ENCODE measurements at regions not wholly inside any gene's neighbourhood (a gene's known extent, or its start where the extent isn't known, plus 50 kb on each side); places are given as distances from the start of the nearest gene placed in this dataset.

DNA sequence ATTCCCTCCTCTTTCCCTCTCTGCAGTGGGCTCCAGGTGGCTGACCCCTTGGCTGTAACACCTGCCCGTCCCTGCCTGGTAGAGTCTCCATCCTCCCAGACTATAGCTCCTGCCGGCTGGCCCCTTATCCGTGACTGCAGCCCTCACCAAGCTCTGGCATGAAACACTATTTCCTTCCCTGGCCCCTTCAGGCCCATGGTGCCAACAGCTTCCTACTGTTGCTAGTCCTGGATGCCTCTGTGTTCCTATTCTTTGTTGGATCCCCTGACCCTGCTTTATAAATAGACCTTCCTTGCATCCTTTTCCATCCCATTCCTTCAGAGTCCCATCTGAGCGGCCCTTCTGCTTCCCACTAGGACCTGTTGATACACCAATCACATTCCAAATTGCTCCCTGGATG lies 195.0 kb downstream of the ZNF326 start:
- DNase-seq, result no peak

DNA sequence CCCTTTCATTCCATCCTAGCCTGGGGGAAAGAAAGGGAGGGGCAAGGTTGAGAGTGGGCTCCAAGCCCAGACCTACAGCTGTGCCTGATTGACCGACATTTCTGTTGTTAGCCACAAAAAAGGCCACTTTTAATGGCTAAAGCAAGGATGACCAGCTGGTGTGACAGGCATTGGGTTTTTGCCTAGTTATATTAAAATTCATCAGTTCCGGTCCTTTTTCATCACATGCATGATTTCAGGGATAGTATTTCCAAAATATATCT lies 192.3 kb downstream of the ZNF326 start:
- DNase-seq, result no peak

DNA sequence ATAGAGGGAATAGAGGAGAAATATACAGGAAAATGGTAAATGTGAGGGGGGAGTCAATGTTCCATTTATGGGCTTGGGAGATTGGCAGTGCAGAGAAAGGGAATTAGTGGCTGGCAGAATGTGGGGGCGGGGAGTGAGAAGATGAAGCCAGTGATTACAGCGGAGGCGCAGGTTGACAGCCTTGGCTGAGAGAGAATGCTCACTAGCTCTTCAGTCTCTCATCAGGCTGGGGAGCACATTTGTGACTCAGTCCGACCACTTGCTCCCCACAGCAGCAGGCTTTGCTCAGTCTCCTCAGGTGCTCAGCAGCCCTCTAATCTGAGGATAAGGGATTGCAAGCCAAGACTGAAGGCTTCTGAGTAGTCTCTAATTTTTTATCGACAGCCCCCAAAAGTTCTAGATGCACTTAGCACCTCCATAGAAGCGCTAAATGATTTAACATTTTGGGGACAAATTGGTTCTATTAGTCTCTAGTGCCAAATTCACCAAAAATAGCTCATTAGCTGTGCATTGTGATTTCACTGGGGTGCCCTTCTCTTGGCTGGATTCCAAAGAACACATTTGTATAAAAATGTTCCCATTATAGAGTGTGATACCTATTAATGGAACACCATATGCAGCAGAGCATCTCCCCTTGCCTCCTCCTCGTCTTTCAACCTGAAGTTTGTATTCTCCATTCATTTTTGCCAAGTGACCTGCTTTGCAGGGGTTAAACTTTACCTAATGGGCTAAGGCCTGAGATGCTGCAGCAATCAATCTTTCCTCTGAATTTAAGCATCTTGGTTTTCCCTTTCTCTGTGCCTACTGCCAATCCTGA lies 191.8 kb downstream of the ZNF326 start:
- no peak for DNase-seq

DNA sequence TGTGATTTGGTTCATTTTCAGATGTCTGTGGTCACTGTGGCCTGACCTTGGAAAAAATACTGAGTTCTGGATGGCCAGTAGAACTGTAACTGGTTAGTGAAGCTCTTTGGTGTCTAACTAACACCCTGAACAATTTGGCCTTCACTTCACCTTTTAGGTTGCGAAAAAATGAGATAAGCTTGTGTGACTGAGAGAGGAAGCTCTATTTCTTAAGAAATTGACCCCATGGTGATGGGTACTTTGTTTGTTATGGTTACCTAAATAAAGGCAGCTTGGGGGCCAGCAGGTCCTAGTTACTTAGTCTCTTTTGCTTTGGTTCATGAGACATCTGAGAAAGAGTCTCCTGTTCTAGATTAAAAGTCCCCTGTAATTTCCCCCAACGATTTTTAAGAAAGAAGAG lies 181.6 kb downstream of the ZNF326 start:
- DNase-seq, result no peak

DNA sequence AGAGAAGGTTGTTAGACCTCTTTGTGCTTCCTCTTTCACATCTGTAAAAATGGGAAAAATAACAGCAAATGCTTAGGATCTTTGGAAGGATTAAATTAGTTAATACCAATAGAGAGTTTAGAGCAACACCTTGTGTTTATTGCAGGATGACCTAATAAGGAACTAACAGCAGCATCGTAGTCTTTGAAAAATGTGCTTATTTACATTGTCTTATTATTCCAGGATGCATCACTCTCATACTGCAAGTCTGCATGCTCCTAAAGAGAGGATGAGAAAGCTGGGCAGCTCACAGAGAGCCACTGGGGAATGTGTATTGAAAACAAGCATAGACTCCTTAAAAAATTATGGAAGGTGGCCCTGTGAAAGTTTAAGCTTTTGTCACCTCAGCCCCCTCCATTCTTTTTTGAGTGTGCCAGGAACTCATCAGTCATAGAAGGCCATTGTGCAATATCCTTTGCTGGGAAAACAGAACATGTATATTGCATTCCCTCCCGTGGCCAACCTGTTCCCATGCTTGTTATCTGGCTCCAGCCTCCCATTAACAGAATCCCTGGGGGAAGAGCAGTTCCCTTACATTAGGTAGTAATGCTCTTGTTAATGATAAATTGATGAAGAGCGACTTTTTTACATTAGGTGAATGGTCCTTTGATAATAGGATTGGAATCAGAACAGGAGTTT lies 180.7 kb downstream of the ZNF326 start:
- DNase-seq, result no peak

DNA sequence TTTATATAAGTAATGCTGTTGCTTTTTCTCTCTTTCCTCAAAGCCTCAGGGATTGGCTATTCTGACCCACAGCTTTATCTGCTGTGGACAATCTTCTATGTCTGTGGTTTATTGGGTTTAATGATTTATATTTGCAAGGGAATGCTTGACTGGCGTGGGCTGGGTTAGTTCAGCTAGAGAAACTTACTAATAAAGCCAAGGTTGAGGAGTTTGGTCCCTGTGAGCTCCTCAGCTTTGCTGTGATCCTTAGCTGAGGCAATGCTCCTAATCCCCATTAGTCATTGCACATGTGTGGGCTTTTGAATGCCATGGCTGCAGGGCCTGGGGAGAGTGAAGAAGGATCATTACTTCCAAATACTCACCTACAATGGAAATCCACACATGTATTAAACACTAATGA lies 179.3 kb downstream of the ZNF326 start:
- DNase-seq, result no peak

DNA sequence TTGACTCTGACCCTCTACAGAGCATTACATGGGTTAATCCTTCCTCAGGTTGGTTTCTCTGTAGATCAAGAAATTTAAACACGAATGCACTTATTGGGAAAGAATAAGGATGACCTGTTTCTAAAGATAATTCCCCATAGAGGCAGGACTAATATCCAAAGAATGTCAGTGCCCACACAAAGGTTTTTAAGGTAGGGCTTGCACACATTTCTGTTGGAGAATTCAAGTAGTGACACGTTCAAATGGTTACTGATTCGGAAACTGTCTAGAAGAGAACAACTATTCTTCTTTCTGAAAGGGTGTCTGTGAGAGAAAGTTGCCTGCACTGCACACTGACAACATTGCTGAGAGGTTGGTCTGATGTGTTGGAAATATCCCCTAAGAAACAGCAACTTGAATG lies 167.3 kb downstream of the ZNF326 start:
- DNase-seq, result no peak

DNA sequence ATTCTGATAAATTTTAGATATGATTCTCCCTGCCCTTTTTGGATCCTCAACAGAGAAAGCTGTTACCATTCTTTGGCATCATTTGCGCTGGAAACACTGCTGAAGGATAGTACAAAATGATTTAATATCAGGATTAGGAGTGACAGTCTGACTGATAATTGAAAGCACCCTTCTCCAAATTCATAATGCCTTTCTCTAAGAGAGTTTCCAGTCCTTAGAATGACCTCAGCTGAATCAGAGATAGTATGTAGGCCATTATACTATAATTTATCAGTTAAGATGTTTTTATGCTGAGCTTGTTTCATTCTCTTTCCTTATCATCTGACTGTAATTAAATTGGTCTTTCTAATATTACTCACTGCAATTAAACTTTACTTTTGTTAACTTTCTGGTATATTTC lies 166.7 kb downstream of the ZNF326 start:
- no peak for DNase-seq

DNA sequence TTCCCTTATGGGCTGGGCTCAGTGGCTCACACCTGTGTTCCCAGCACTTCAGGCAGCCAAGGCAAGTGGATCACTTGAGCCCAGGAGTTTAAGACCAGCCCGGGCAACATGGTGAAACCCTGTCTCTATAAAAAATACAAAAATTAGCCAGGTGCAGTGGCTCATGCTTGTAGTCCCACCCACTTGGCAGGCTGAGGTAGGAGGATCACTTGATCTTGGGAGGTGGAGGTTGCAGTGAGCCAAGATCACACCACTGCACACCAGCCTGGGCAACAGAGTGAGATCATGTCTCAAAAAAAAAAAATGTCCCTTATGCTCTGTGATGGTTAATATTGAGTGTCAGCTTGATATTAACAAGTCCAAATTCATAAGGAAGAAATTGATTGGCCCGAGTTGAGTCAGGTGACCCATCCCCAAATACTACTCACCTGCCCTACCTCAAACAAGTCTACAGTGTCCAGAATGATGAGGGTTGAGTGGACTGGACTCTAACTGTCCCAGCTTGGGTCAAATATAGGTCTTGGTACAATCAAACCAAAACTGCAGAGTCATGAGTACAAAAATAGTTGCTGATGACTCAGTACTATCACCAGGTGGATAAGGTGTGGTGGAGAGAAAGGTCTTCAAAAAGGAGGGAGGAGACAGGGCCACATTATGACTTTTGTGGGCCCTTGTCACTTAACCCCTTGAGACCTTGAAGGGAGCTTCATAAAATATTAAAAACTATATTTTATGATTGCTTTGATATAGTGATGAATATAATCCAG lies 161.0 kb downstream of the ZNF326 start:
- no peak for DNase-seq

DNA sequence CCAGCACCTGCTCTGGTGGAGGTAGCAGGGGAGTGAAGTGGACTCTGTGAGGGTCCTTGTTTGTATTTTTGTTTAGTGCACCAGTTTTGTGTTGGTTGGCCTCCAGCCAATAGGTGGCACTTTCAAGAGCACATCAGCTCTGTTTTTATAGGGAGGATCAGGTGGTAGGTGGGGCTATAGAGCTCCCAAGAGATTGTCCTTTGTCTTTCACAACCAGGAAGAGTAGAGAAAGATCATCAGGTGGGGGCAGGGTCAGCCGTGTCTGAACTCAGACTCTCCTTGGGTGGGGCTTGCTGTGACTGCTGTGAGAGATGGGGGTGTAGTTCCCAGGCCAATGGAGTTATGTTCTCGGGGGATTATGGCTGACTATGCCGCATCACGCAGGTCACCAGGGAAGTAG lies 159.8 kb downstream of the ZNF326 start:
- DNase-seq, result no peak

DNA sequence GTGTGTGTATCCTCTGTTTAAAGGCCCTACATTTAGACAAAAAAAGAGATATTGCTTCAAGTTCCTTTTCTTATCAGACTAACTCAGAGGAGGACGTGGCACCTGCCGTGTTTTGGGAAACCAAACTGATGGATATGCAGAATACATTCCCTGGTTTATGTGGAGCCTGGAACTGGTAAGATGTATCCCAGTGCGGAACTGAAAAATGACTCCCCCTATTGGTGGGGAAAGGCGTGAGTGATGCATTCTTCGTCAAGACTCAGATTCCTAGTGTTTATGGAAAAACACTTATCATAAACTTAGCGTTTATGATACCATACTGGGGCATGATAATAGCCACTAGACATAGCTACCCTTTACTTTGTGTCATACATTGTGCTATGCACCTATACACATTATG lies 154.2 kb downstream of the ZNF326 start:
- no peak for DNase-seq

DNA sequence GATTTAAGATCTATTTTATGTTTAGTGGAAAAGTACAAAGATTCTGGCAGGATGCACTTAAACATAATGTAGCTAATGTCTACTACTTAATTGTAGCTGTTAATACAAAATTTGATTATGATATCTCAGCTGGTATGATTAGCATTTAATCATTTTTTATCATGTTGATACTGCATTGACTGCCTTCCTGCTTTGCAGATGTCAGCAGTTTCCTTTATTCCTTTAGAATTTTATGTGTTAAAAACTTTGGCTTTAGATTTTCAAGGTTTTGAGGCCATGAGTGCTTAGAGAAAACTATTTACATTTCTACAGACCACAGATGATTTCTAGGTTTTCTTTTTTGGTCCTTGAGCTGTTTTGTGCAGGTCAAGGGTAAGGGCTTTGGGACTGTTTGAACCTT lies 152.2 kb downstream of the ZNF326 start:
- no peak for DNase-seq

DNA sequence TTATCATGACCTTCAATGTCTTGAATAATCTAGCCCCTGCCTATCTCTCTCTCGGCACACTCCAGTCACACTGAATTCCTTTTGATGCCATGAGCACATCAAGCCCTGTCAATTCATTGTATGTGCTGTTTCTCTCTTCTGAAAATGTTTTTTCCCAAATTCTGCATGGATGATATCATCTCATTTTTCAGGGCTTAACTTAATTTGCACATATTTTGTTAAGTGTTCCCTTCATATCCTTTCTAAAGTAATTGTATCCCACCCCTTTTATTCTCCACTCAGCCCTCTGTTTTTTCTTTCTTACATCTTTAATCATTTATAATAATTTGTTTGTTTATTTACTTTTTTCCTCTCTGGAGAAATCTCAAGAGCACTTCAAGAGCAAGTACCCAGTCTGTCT lies 149.9 kb downstream of the ZNF326 start:
- DNase-seq, result no peak

DNA sequence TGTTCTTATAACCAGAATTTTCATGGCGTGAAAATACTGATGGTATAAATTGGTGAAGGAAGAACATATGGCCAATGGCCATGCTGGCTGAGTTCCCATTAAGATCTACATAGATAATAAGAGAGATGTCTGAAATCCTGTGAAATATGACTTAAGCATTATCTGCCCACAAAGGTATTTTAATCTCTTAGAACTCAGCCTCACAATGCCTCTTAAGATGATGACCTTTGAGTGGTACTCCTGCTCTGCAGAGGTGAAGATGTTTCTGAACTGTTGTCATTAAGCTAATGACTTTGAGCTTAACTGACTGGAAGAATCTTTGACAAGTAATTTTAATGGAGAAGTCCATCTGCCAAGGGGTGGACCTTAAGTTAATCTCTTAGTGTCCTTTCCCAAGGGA lies 148.7 kb downstream of the ZNF326 start:
- no peak for DNase-seq

DNA sequence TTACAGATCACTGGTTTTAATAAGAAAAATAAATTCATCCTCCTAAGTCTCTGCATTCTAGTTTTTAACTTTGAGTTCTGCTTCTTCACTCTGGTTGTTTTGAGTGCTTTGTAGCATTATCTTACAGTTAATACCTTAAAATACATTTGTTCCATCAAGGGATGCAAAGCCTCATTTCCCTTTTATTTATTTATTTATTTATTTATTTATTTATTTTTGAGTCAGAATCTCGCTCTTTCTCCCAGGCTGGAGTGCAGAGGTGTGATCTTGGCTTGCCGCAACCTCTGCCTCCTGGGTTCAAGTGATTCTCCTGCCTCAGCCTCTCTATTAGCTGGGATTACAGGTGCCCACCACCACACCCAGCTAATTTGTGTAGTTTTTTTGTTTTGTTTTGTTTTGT lies 147.8 kb downstream of the ZNF326 start:
- DNase-seq, result no peak

DNA sequence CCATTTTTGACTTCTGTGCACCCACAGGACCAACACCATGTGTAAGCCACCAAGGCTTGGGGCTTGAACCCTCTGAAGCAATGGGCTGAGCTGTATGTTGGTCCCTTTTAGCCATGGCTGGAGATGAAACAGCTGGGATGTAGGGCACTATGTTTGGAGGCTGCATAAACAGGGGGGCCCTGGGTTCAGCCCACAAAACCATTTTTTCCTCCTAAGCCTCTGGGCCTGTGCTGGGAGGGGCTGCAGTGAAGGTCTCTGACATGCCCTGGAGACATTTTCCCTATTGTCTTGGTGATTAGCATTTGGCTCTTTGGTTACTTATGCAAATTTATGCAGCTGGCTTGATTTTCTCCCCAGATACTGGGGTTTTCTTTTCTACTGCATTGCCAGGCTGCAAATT lies 144.9 kb downstream of the ZNF326 start:
- no peak for DNase-seq

DNA sequence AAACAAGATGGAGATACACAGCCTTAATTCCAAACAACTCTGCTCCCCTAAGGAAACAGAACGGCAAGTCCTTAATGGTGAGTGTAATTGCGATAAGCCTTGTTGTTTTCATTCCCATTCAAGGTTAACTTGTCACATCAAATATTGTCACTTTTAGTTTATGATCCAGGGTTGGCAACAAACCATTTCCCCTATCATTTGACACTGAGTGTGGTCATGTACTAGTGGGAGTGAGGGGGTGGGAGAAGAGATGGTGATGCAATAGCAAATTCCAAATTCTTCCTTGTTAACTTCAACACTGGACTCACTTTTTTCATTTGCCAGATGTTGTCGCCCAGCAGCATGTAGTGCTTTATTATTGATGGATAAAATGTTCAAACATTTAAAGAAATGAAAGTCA lies 140.4 kb downstream of the ZNF326 start:
- DNase-seq, result no peak

DNA sequence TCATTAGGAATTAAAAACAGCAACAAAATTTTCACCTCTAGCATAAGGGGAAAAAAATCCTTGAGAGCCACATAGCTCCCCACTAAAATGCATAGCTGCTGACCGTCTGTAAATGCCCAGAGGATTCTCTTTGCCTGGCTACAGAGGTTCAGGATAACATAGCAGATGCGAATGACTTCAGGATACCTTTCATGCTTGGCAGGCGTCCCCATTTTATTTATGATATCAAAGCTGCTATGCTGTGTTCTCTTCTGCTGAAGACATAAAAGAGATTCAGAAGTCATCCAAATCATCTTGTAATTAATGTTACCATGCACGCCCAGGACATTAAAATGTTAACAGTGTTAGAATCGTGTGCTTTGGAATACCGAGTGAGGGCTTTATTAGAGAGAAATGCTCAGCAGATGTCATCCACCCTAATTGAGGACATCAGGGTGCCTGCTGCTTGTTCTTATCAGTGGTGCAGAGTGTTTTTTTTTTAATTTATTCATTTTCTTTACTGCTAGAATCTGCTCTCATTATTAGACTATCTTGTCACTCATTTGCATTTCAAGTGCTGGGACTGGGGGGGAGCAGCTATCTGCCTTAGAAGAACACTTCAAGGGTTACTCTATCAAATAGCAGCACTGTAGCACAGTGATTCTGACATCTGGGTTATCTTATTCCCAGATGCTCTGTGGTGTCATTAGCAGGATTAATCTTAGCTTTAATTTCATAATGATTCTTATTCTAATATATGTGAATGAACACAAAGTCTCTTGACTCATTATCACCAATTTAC lies 139.5 kb downstream of the ZNF326 start:
- DNase-seq, result no peak

DNA sequence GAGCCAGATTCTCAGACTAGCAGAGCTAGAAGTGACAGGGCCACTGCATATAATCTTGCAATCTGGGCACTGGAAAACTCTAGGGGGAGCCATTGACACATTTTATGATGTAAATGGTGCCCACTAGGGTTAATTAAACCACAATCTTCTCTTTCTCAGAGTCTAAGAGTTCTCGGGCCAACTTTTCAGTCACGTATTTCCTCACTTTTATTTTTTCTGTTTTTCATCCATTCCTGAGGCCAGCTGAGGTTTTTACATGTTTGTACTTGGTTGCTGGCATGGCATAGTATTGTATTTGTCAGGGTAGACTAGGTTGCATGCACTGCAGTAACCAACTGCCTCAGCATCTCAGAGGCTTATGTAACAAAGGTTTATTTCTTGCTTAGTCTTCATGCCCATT lies 138.2 kb downstream of the ZNF326 start:
- no peak for DNase-seq

DNA sequence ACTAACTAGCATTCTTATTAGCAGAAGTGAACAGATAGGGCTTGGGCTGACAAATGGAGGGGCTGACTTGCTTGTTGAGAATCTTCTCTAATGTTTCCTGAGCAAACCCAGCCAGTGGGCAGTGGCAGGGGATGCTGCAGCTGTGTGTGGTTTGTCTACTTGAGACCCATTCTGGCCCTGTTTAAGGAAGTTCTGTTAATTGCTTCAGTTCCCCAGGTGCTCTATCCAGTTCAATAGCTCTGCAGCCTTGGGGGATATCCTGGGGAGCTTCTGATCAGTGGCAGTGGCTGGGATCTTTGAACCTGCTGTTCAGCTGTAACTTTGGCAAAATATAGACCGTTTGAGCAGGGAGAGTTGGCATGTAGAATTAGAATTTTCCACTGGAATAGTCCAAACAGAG lies 137.4 kb downstream of the ZNF326 start:
- no peak for DNase-seq

DNA sequence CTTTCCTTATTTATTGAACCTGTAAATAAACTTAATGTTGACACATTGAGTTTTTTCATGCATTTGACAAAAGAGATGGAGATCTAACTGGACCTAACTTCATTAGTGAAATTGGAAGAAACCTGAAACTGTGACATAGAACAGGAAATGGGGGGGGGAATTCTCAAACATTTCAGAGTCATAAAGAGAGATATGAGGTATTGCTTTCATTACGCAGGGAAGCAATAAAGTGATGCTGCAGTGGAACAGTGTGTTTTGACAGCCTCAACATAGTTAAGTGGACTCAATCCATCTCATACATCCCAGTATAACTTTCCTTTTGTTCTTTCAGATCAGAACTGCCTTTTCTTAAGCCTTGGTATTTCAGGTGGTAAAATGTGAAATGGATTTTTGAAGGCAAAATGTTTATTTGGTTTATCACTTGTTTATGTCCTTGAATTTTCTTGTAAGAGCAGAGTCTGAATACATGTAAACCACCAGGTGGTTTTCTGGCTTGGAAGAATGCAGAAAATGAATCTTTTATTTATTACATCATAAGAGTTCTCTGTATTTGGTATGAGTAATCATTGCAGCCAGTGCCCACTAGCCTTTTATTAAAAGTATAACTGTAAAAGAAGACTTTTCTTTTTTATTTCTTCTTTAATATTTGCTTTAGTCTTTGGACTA lies 132.5 kb downstream of the ZNF326 start:
- no peak for DNase-seq

DNA sequence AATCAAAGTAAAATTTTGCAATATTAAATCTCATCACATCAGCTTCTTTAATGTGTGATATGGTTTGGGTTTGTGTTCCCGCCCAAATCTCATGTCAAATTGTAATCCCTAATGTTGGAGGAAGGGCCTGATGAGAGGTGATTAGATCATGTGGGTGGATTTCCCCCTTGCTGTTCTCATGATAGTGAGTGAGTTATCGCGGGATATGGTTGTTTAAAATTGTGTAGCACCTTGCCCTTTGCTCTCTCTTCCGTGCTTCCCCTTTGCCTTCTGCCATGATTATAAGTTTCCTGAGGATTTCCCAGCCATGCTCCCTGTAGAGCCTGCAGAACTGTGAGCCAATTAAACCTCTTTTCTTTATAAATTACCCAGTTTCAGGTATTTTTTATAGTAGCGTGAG lies 131.9 kb downstream of the ZNF326 start:
- DNase-seq, result no peak
